ENCODE measurements at regions not wholly inside any gene's neighbourhood (a gene's known extent, or its start where the extent isn't known, plus 50 kb on each side); places are given as distances from the start of the nearest gene placed in this dataset.

- Histone ChIP-seq H3K4me3 (IDR thresholded peaks at IDR 0.05; ENCODE audit: insufficient read depth, low read depth, low read length) (no peak overlapping the region), H3K27me3 (ENCODE audit: insufficient read depth, low read depth) (no peaks in the 10 kb centered on the region), H4K20me1 (ENCODE audit: insufficient read depth) (no peaks in the 10 kb centered on the region), H2AFZ (ENCODE audit: low read depth) (no peak overlapping the region), H3K27ac (no peak overlapping the region), H3K4me2 (no peak overlapping the region), H3K4me1 (ENCODE audit: low read depth, poor library complexity, severe bottlenecking) (no peaks in the 10 kb centered on the region), H3K79me2 (ENCODE audit: insufficient read depth, low read depth) (no peaks in the 10 kb centered on the region), H3K9ac (no peak overlapping the region), H3K36me3 (ENCODE audit: insufficient read depth) (no peaks in the 10 kb centered on the region)
- TF ChIP-seq CTCF (conservative IDR thresholded peaks at IDR 0.05; ENCODE audit: low read depth, low read length) = no peak
Observed at GRCh38 chr10:23493711-23494110, 54.8 kb downstream of the OTUD1 start.

- Histone ChIP-seq H3K4me3 (IDR thresholded peaks at IDR 0.05; ENCODE audit: insufficient read depth, low read depth, low read length) (no peak overlapping the region), H3K27me3 (ENCODE audit: insufficient read depth, low read depth) (no peaks in the 10 kb centered on the region), H3K36me3 (ENCODE audit: insufficient read depth) (no peaks in the 10 kb centered on the region), H3K4me1 (ENCODE audit: low read depth, poor library complexity, severe bottlenecking) (no peaks in the 10 kb centered on the region), H2AFZ (ENCODE audit: low read depth) (no peak overlapping the region), H3K4me2 (no peak overlapping the region), H3K27ac (no peak overlapping the region), H3K9ac (no peak overlapping the region), H3K79me2 (ENCODE audit: insufficient read depth, low read depth) (no peaks in the 10 kb centered on the region), H4K20me1 (ENCODE audit: insufficient read depth) (no peaks in the 10 kb centered on the region)
- TF ChIP-seq CTCF (conservative IDR thresholded peaks at IDR 0.05; ENCODE audit: low read depth, low read length) = no peak
Observed at GRCh38 chr10:23496727-23497126, 57.9 kb downstream of the OTUD1 start.

GRCh38 chr10:23499372-23500132 lies 60.7 kb downstream of the OTUD1 start:
- no peaks in the 10 kb centered on the region for H3K27me3 ChIP-seq (ENCODE audit: insufficient read depth, low read depth)
- no peak overlapping the region for H3K4me2 ChIP-seq

GRCh38 chr10:23505797-23506465 lies 67.1 kb downstream of the OTUD1 start:
- no peak for TF ChIP-seq CTCF (conservative IDR thresholded peaks at IDR 0.05; ENCODE audit: low read depth, low read length)

More at GRCh38 chr10:23499372-23500132, 60.7 kb downstream of the OTUD1 start:
- Histone ChIP-seq H3K27ac (no peak overlapping the region), H3K4me1 (ENCODE audit: low read depth, poor library complexity, severe bottlenecking) (no peaks in the 10 kb centered on the region), H3K9ac (no peak overlapping the region), H2AFZ (ENCODE audit: low read depth) (no peak overlapping the region), H3K79me2 (ENCODE audit: insufficient read depth, low read depth) (no peaks in the 10 kb centered on the region), H3K36me3 (ENCODE audit: insufficient read depth) (no peaks in the 10 kb centered on the region), H4K20me1 (ENCODE audit: insufficient read depth) (no peaks in the 10 kb centered on the region), H3K4me3 (IDR thresholded peaks at IDR 0.05; ENCODE audit: insufficient read depth, low read depth, low read length) (no peak overlapping the region)
- TF ChIP-seq CTCF (conservative IDR thresholded peaks at IDR 0.05; ENCODE audit: low read depth, low read length) = no peak

More at GRCh38 chr10:23505797-23506465, 67.1 kb downstream of the OTUD1 start:
- no peak overlapping the region for H3K4me3 ChIP-seq (IDR thresholded peaks at IDR 0.05; ENCODE audit: insufficient read depth, low read depth, low read length)
- H3K4me2 ChIP-seq = no peak overlapping the region
- no peak overlapping the region for H2AFZ ChIP-seq (ENCODE audit: low read depth)
- H3K36me3 ChIP-seq (ENCODE audit: insufficient read depth) = no peaks in the 10 kb centered on the region
- H3K27me3 ChIP-seq (ENCODE audit: insufficient read depth, low read depth) = no peaks in the 10 kb centered on the region
- no peak overlapping the region for H3K9ac ChIP-seq
- no peaks in the 10 kb centered on the region for H3K79me2 ChIP-seq (ENCODE audit: insufficient read depth, low read depth)
- H3K27ac ChIP-seq = no peak overlapping the region
- no peaks in the 10 kb centered on the region for H3K4me1 ChIP-seq (ENCODE audit: low read depth, poor library complexity, severe bottlenecking)
- H4K20me1 ChIP-seq (ENCODE audit: insufficient read depth) = no peaks in the 10 kb centered on the region

All from KMS-11 (cell line).